H9 (cell line): ENCODE measurements at regions not wholly inside any gene's neighbourhood (a gene's known extent, or its start where the extent isn't known, plus 50 kb on each side); places are given as distances from the start of the nearest gene placed in this dataset.

ENCODE experiments used
- DNase-seq: peaks from one replicate; pipeline ENCODE4 v3.0.0-alpha.2; 2017
- H2AFZ ChIP-seq: one replicate; pipeline ENCODE4 v1.6.1; 2013; ENCODE audit warnings: mild to moderate bottlenecking, low read length, control low read depth, moderate library complexity
- H2AK5ac ChIP-seq: 2 replicates; pipeline ENCODE4 v1.6.1; 2013; ENCODE audit warnings: low read length, control low read depth, mixed read lengths; ENCODE audit not compliant: insufficient read length
- H2BK120ac ChIP-seq: one replicate; pipeline ENCODE4 v1.6.1; 2013; ENCODE audit warnings: low read depth, mild to moderate bottlenecking, low read length, control low read depth, inconsistent platforms; ENCODE audit not compliant: poor library complexity, severe bottlenecking
- H2BK12ac ChIP-seq: 2 replicates; pipeline ENCODE4 v1.6.1; 2013; ENCODE audit warnings: low read length, control low read depth, mixed read lengths, low read depth; ENCODE audit not compliant: insufficient read length
- H2BK15ac ChIP-seq: 2 replicates; pipeline ENCODE4 v1.6.1; 2013; ENCODE audit warnings: low read depth, low read length, control low read depth
- H2BK20ac ChIP-seq: one replicate; pipeline ENCODE4 v1.6.1; 2013; ENCODE audit warnings: low read depth, mild to moderate bottlenecking, low read length, control low read depth, inconsistent platforms; ENCODE audit not compliant: poor library complexity, severe bottlenecking
- H2BK5ac ChIP-seq: 2 replicates; pipeline ENCODE4 v1.6.1; 2013; ENCODE audit warnings: low read length, control low read depth, mixed read lengths; ENCODE audit not compliant: insufficient read length
- H3K14ac ChIP-seq: 2 replicates; pipeline ENCODE4 v1.6.1; 2013; ENCODE audit warnings: low read length, control low read depth; ENCODE audit not compliant: insufficient read depth
- H3K18ac ChIP-seq: 2 replicates; pipeline ENCODE4 v1.6.1; 2013; ENCODE audit warnings: low read depth, mild to moderate bottlenecking, mixed read lengths, low read length, control low read depth; ENCODE audit not compliant: insufficient read length
- H3K23ac ChIP-seq: 2 replicates; pipeline ENCODE4 v1.6.1; 2013; ENCODE audit warnings: low read length, control low read depth, mixed read lengths, low read depth; ENCODE audit not compliant: insufficient read length
- H3K23me2 ChIP-seq: 2 replicates; pipeline ENCODE4 v1.6.1; 2013; ENCODE audit warnings: low read depth, mild to moderate bottlenecking, mixed read lengths, low read length, control low read depth; ENCODE audit not compliant: insufficient read length, poor library complexity, severe bottlenecking
- H3K27ac ChIP-seq: 2 replicates; pipeline ENCODE4 v1.5.1; 2013; ENCODE audit warnings: low read length, control low read depth, mixed read lengths, low read depth; ENCODE audit not compliant: insufficient read length
- H3K27me3 ChIP-seq: 2 replicates; pipeline ENCODE4 v1.6.1; 2013; ENCODE audit warnings: low read length, control low read depth, inconsistent platforms; ENCODE audit not compliant: insufficient read depth
- H3K4ac ChIP-seq: 2 replicates; pipeline ENCODE4 v1.6.1; 2013; ENCODE audit warnings: low read depth, mild to moderate bottlenecking, control low read depth, inconsistent platforms, low read length, moderate library complexity
- H3K4me1 ChIP-seq: 2 replicates; pipeline ENCODE4 v1.6.1; 2013; ENCODE audit warnings: low read length, control low read depth, inconsistent platforms; ENCODE audit not compliant: insufficient read depth
- H3K4me2 ChIP-seq: 2 replicates; pipeline ENCODE4 v1.6.1; 2013; ENCODE audit warnings: low read length, control low read depth, mixed read lengths; ENCODE audit not compliant: insufficient read length, insufficient read depth
- H3K56ac ChIP-seq: 2 replicates; pipeline ENCODE4 v1.6.1; 2013; ENCODE audit warnings: low read depth, mild to moderate bottlenecking, mixed read lengths, low read length, control low read depth; ENCODE audit not compliant: insufficient read length
- H3K79me1 ChIP-seq: 2 replicates; pipeline ENCODE4 v1.6.1; 2013; ENCODE audit warnings: low read depth, mild to moderate bottlenecking, moderate library complexity, low read length, control low read depth, inconsistent platforms; ENCODE audit not compliant: insufficient read depth, poor library complexity, severe bottlenecking
- H3K79me2 ChIP-seq: 2 replicates; pipeline ENCODE4 v1.6.1; 2013; ENCODE audit warnings: low read length, control low read depth, inconsistent platforms; ENCODE audit not compliant: insufficient read depth
- H3K9ac ChIP-seq: 2 replicates; pipeline ENCODE4 v1.6.1; 2013; ENCODE audit warnings: low read length, control low read depth, mixed read lengths; ENCODE audit not compliant: insufficient read length; ENCODE audit errors: extremely low read depth
- H3K9me3 ChIP-seq: one replicate; pipeline ENCODE4 v1.6.1; 2013; ENCODE audit warnings: low read depth, low read length, inconsistent platforms; ENCODE audit not compliant: control insufficient read depth
- H3T11ph ChIP-seq: one replicate; pipeline ENCODE4 v1.6.1; 2013; ENCODE audit warnings: mild to moderate bottlenecking, low read length, control low read depth, inconsistent platforms
- H4K20me1 ChIP-seq: one replicate; pipeline ENCODE4 v1.6.1; 2013; ENCODE audit not compliant: control insufficient read depth, insufficient read length, insufficient read depth
- H4K5ac ChIP-seq: 2 replicates; pipeline ENCODE4 v1.6.1; 2013; ENCODE audit warnings: low read depth, mild to moderate bottlenecking, mixed read lengths, low read length, control low read depth; ENCODE audit not compliant: insufficient read length
- H4K8ac ChIP-seq: replicated peaks from 2 replicates; pipeline ENCODE4 v1.6.1; 2013; ENCODE audit warnings: low read length, control low read depth, mixed read lengths, low read depth; ENCODE audit not compliant: insufficient read length
- H4K91ac ChIP-seq: 2 replicates; pipeline ENCODE4 v1.6.1; 2013; ENCODE audit warnings: low read depth, mild to moderate bottlenecking, moderate library complexity, mixed read lengths, low read length, control low read depth; ENCODE audit not compliant: insufficient read length
- H3K27ac Mint-ChIP-seq, 3 experiments: 2 replicates in 2 of 3; 3 replicates in 1 of 3; pipeline ENCODE4 v1.8.0; 2020 to 2021; ENCODE audit warnings: mixed read lengths in 3 of 3, mild to moderate bottlenecking in 1 of 3, moderate library complexity in 1 of 3
- H3K27me3 Mint-ChIP-seq: 2 replicates; pipeline ENCODE4 v1.8.0; 2021; ENCODE audit warnings: low read depth, mild to moderate bottlenecking, moderate library complexity, mixed read lengths
- H3K36me3 Mint-ChIP-seq, 3 experiments: 2 replicates in 2 of 3; 3 replicates in 1 of 3; pipeline ENCODE4 v1.8.0; 2020 to 2021; ENCODE audit warnings: low read depth in 3 of 3, mixed read lengths in 3 of 3; ENCODE audit not compliant: insufficient read depth in 1 of 3
- H3K4me1 Mint-ChIP-seq, 2 experiments: 2 replicates each; pipeline ENCODE4 v1.8.0; 2020; ENCODE audit warnings: mixed read lengths in 2 of 2
- H3K4me3 Mint-ChIP-seq, 2 experiments: 2 replicates in 1 of 2; 3 replicates in 1 of 2; pipeline ENCODE4 v1.8.0; 2020 to 2021; ENCODE audit warnings: mild to moderate bottlenecking in 2 of 2, mixed read lengths in 2 of 2, moderate library complexity in 1 of 2
- H3K9me3 Mint-ChIP-seq, 2 experiments: 2 replicates in 1 of 2; 3 replicates in 1 of 2; pipeline ENCODE4 v1.8.0; 2020; ENCODE audit warnings: mild to moderate bottlenecking in 2 of 2, mixed read lengths in 2 of 2, moderate library complexity in 1 of 2
- CTCF ChIP-seq: fragments of 200-600 bp; sonication (generic); conservative IDR thresholded peaks from 3 replicates; pipeline ENCODE4 v1.8.0; 2021; ENCODE audit warnings: antibody characterized with exemption, mild to moderate bottlenecking
- WGBS: extraction: QIAGEN DNeasy Blood & Tissue Kit; methylation state at CpG from one replicate; pipeline ENCODE4 v1.1.7; 2013; ENCODE audit warnings: missing lambda C conversion rate, low lambda C conversion rate, mixed read lengths; ENCODE audit not compliant: insufficient read length; ENCODE audit errors: extremely low coverage; 5-methylcytosine and 5-hydroxymethylcytosine counted together

GRCh38 chr2:40579247-40579646 is 127.4 kb upstream of the SLC8A1 start:
- Histone ChIP-seq H3T11ph (no peak overlapping the region), H3K79me1 (no peaks in the 10 kb centered on the region), H2BK120ac (no peak overlapping the region), H3K27ac (no peak overlapping the region), H2BK15ac (no peak overlapping the region), H2BK5ac (no peak overlapping the region), H3K27me3 (no peaks in the 10 kb centered on the region), H3K23me2 (no peaks in the 10 kb centered on the region), H3K14ac (no peak overlapping the region), H3K4ac (no peak overlapping the region), H3K56ac (no peak overlapping the region), H2BK20ac (no peak overlapping the region), H4K91ac (no peak overlapping the region), H2BK12ac (no peak overlapping the region), H4K8ac (no peak overlapping the region), H3K4me1 (no peaks in the 10 kb centered on the region), H3K9ac (no peak overlapping the region), H3K18ac (no peak overlapping the region), H4K5ac (no peak overlapping the region), H2AFZ (no peak overlapping the region), H3K9me3 (no peaks in the 10 kb centered on the region), H3K23ac (no peak overlapping the region), H3K4me2 (no peak overlapping the region), H3K79me2 (no peaks in the 10 kb centered on the region), H2AK5ac (no peak overlapping the region), H4K20me1 (no peaks in the 10 kb centered on the region)
- Mint-ChIP-seq H3K4me1 (no peaks in the 10 kb centered on the region), H3K27ac (no peak overlapping the region), H3K36me3 (peaks cover 0 to 5% (median 0%) of the 10 kb centered on the region in 3 experiments; a peak in 2 of 7 replicates), H3K9me3 (no peaks in the 10 kb centered on the region; a peak in 2 of 5 replicates), H3K27me3 (no peaks in the 10 kb centered on the region), H3K4me3 (no peak overlapping the region)
- DNase-seq, result no peak
- WGBS, result no CpG with 5 or more reads among the region's 1 CpG
- no peak for TF ChIP-seq CTCF
